ENCODE measurements at regions not wholly inside any gene's neighbourhood (a gene's known extent, or its start where the extent isn't known, plus 50 kb on each side); places are given as distances from the start of the nearest gene placed in this dataset.
A peak's percentile ranks its signal among the peaks of the same experiment; 100 is the strongest.
"Not testable (repeated sequence)": the region's sequence is repeated elsewhere in the genome, so short reads cannot be mapped to it uniquely, and the experiment has no call there.

DNA sequence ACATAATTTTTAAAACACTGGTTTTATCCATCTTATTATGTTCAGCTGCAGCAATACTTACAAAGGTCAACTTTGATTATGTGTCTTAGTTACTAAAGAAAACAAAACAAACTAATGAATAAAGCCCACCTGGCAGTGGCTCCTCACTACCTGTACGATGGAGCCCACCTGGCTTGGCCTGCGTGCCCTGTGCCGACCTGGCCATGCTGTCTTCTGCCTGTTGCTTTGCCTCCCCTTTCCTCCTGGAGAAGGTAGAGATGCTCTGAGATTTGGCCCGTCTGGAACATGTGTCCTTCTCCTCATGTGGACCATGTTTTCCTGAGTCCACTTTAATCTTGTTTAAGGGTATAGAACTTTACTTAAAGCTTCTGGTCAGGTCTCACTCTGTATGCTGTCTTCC lies 1426.0 kb upstream of the DEFB115 start:
- not testable (repeated sequence) for H3K27ac Mint-ChIP-seq; H2AFZ ChIP-seq; H3K9me2 ChIP-seq (ENCODE audit: insufficient read depth); H3K4me3 Mint-ChIP-seq; H3K27me3 ChIP-seq (ENCODE audit: insufficient read depth); H3K4me3 ChIP-seq; H3K79me2 ChIP-seq (replicated peaks; ENCODE audit: insufficient read depth); H3F3A ChIP-seq (replicated peaks; ENCODE audit: low read depth); H4K20me1 ChIP-seq (replicated peaks; ENCODE audit: insufficient read depth); H3K36me3 ChIP-seq (ENCODE audit: insufficient read depth); DNase-seq (ENCODE audit: low spot score); H3K27me3 Mint-ChIP-seq (ENCODE audit: insufficient read depth, low read depth, poor library complexity); ATAC-seq; H3K4me1 Mint-ChIP-seq; H3K4me1 ChIP-seq (ENCODE audit: insufficient read depth); H3K4me2 ChIP-seq; H3K27ac ChIP-seq (ENCODE audit: low read depth)
- Mint-ChIP-seq H3K36me3 (ENCODE audit: low read depth) (peaks cover 40% of the 10 kb centered on the region), H3K9me3 (peaks cover 95% of the 10 kb centered on the region)

DNA sequence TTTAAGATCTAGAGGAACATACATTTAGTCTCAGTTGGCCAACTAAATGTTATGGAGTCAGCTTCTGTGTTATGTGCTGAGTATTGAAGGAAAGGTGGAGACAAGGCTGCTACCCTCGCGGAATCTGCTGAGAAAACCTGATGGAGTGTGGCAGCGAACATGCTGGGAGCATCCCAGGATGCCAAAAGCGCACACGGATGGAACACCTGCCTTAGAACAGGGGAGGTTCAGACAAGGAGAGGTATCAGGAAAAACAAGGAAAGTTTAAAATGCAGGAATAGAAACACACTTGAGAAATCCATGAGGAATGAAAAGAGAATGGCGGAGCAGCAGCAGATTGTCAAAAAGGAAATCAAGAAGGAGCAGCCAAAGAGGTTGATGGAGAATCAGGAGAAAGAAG lies 1389.5 kb upstream of the DEFB115 start:
- Mint-ChIP-seq H3K9me3 (peaks cover 98% of the 10 kb centered on the region), H3K36me3 (ENCODE audit: low read depth) (peaks cover 39% of the 10 kb centered on the region)
- not testable (repeated sequence) for H3K27me3 Mint-ChIP-seq (ENCODE audit: insufficient read depth, low read depth, poor library complexity); H3F3A ChIP-seq (replicated peaks; ENCODE audit: low read depth); H3K27ac Mint-ChIP-seq; H4K20me1 ChIP-seq (replicated peaks; ENCODE audit: insufficient read depth); H3K9me2 ChIP-seq (ENCODE audit: insufficient read depth); H3K4me2 ChIP-seq; ATAC-seq; H3K27ac ChIP-seq (ENCODE audit: low read depth); DNase-seq (ENCODE audit: low spot score); H3K4me1 Mint-ChIP-seq; H2AFZ ChIP-seq; H3K4me3 Mint-ChIP-seq; H3K36me3 ChIP-seq (ENCODE audit: insufficient read depth); H3K27me3 ChIP-seq (ENCODE audit: insufficient read depth); H3K4me3 ChIP-seq; H3K79me2 ChIP-seq (replicated peaks; ENCODE audit: insufficient read depth); H3K4me1 ChIP-seq (ENCODE audit: insufficient read depth)

DNA sequence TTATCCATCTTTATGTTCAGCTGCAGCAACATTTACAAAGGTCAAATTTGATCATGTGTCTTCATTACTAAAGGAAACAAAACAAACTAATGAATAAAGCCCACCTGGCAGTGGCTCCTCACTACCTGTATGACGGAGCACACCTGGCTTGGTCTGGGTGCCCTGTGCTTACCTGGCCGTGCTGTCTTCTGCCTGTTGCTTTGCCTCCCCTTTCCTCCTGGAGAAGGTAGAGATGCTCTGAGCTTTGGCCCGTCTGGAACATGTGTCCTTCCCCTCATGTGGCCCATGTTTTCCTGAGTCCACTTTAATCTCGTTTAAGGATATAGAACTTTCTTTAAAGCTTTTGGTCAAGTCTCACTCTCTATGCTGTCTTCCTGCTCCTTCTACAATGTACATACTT lies 1388.8 kb upstream of the DEFB115 start:
- not testable (repeated sequence) for H3K36me3 ChIP-seq (ENCODE audit: insufficient read depth); H3K27me3 ChIP-seq (ENCODE audit: insufficient read depth); H3K79me2 ChIP-seq (replicated peaks; ENCODE audit: insufficient read depth); H3K4me3 ChIP-seq; H3K4me1 ChIP-seq (ENCODE audit: insufficient read depth); H2AFZ ChIP-seq; H3K27ac ChIP-seq (ENCODE audit: low read depth); H3F3A ChIP-seq (replicated peaks; ENCODE audit: low read depth); H4K20me1 ChIP-seq (replicated peaks; ENCODE audit: insufficient read depth); H3K27ac Mint-ChIP-seq; DNase-seq (ENCODE audit: low spot score); H3K4me1 Mint-ChIP-seq; H3K4me2 ChIP-seq; ATAC-seq; H3K9me2 ChIP-seq (ENCODE audit: insufficient read depth); H3K27me3 Mint-ChIP-seq (ENCODE audit: insufficient read depth, low read depth, poor library complexity); H3K4me3 Mint-ChIP-seq
- Mint-ChIP-seq H3K36me3 (ENCODE audit: low read depth) (peaks cover 42% of the 10 kb centered on the region), H3K9me3 (peaks cover 98% of the 10 kb centered on the region)

DNA sequence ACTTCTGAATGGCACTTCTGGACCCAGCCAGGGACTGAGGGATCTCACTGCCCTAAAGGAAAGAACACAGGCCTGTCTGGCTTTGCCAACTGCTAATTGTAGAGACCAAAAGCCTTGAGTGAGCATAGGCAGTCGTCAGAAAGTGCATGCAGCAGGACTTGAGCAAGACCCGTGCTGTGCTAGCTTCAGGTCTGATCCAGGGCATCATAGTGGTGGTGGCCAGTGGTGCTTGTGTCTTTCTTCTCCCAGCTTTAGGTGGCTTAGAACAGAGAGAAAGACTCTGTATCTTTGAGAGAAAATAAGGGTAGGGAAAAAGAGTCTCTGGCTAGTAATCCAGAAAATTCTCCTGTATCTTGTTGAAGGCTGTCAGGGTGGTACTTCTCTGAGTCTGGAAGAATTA lies 1385.6 kb upstream of the DEFB115 start:
- H3K4me1 Mint-ChIP-seq; H3K36me3 ChIP-seq (ENCODE audit: insufficient read depth); H4K20me1 ChIP-seq (replicated peaks; ENCODE audit: insufficient read depth); H3K27ac ChIP-seq (ENCODE audit: low read depth); H3K27me3 ChIP-seq (ENCODE audit: insufficient read depth); H3K4me3 ChIP-seq; H3K4me3 Mint-ChIP-seq; H3K27me3 Mint-ChIP-seq (ENCODE audit: insufficient read depth, low read depth, poor library complexity); H2AFZ ChIP-seq; H3K4me1 ChIP-seq (ENCODE audit: insufficient read depth); H3K79me2 ChIP-seq (replicated peaks; ENCODE audit: insufficient read depth); H3K4me2 ChIP-seq; DNase-seq (ENCODE audit: low spot score); H3K9me2 ChIP-seq (ENCODE audit: insufficient read depth); ATAC-seq; H3F3A ChIP-seq (replicated peaks; ENCODE audit: low read depth); H3K27ac Mint-ChIP-seq: not testable (repeated sequence)
- Mint-ChIP-seq H3K9me3 (peaks cover 97% of the 10 kb centered on the region), H3K36me3 (ENCODE audit: low read depth) (peaks cover 47% of the 10 kb centered on the region)

DNA sequence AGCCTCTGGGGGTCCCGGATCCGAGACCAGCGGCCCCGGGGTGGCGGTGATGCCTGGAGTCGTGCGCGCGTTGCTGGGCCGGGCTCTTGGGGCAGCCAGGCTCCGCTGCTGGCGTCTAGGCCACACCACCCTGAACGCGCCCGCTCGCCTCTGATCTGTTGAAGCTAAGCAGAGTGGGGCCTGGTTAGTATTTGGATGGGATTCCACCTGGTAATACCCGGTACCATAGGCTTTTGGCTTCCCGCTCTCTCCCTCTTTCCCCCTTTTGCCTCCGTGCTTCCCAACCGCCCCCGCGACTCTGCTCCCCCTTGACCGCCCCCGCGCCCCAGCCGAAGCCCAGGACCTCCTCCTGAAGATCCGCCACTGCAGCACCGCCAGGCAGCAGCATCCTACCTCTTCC lies 1383.5 kb upstream of the DEFB115 start:
- DNase-seq (ENCODE audit: low spot score) (peak; percentile 70), ATAC-seq (no peak)
- peaks cover 97% of the 10 kb centered on the region for H3K9me3 Mint-ChIP-seq
- Histone ChIP-seq H3F3A (replicated peaks; ENCODE audit: low read depth) (no peaks in the 10 kb centered on the region), H4K20me1 (replicated peaks; ENCODE audit: insufficient read depth) (no peaks in the 10 kb centered on the region), H3K36me3 (ENCODE audit: insufficient read depth) (no peaks in the 10 kb centered on the region), H3K79me2 (replicated peaks; ENCODE audit: insufficient read depth) (no peaks in the 10 kb centered on the region), H3K4me2 (no peak overlapping the region), H3K4me1 (ENCODE audit: insufficient read depth) (no peaks in the 10 kb centered on the region), H3K9me2 (ENCODE audit: insufficient read depth) (no peaks in the 10 kb centered on the region), H3K27me3 (ENCODE audit: insufficient read depth) (0 out of 2 replicates have a peak, but pooled peaks cover 3% of the 10 kb centered on the region), H3K4me3 (no peak overlapping the region), H2AFZ (no peak overlapping the region), H3K27ac (ENCODE audit: low read depth) (no peak overlapping the region)
- no peaks in the 10 kb centered on the region for H3K4me1 Mint-ChIP-seq
- H3K27me3 Mint-ChIP-seq (ENCODE audit: insufficient read depth, low read depth, poor library complexity): peaks cover 20% of the 10 kb centered on the region
- no peak overlapping the region for H3K27ac Mint-ChIP-seq
- H3K36me3 Mint-ChIP-seq (ENCODE audit: low read depth): peaks cover 56% of the 10 kb centered on the region
- H3K4me3 Mint-ChIP-seq: no peak overlapping the region
- TF ChIP-seq POLR2AphosphoS5 (IDR thresholded peaks at IDR 0.05; ENCODE audit: low read depth): no peak
- TF ChIP-seq, protein P1, sequence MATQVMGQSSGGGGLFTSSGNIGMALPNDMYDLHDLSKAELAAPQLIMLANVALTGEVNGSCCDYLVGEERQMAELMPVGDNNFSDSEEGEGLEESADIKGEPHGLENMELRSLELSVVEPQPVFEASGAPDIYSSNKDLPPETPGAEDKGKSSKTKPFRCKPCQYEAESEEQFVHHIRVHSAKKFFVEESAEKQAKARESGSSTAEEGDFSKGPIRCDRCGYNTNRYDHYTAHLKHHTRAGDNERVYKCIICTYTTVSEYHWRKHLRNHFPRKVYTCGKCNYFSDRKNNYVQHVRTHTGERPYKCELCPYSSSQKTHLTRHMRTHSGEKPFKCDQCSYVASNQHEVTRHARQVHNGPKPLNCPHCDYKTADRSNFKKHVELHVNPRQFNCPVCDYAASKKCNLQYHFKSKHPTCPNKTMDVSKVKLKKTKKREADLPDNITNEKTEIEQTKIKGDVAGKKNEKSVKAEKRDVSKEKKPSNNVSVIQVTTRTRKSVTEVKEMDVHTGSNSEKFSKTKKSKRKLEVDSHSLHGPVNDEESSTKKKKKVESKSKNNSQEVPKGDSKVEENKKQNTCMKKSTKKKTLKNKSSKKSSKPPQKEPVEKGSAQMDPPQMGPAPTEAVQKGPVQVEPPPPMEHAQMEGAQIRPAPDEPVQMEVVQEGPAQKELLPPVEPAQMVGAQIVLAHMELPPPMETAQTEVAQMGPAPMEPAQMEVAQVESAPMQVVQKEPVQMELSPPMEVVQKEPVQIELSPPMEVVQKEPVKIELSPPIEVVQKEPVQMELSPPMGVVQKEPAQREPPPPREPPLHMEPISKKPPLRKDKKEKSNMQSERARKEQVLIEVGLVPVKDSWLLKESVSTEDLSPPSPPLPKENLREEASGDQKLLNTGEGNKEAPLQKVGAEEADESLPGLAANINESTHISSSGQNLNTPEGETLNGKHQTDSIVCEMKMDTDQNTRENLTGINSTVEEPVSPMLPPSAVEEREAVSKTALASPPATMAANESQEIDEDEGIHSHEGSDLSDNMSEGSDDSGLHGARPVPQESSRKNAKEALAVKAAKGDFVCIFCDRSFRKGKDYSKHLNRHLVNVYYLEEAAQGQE (IDR thresholded peaks at IDR 0.05; ENCODE audit: unreplicated experiment): no peak
- no peak for TF ChIP-seq EZH2phosphoT487 (IDR thresholded peaks at IDR 0.05; ENCODE audit: unreplicated experiment)
- TF ChIP-seq CREB1 (CRISPR knock-in tag; IDR thresholded peaks at IDR 0.05; ENCODE audit: low read depth): no peak
- no peak for TF ChIP-seq ZNF114 (CRISPR knock-in tag; IDR thresholded peaks at IDR 0.05)
- TF ChIP-seq, protein P2, sequence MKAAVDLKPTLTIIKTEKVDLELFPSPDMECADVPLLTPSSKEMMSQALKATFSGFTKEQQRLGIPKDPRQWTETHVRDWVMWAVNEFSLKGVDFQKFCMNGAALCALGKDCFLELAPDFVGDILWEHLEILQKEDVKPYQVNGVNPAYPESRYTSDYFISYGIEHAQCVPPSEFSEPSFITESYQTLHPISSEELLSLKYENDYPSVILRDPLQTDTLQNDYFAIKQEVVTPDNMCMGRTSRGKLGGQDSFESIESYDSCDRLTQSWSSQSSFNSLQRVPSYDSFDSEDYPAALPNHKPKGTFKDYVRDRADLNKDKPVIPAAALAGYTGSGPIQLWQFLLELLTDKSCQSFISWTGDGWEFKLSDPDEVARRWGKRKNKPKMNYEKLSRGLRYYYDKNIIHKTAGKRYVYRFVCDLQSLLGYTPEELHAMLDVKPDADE (IDR thresholded peaks at IDR 0.05): no peak

All from GM23338 (cell line).